Esophagus mucosa (tissue), 1 donor: ENCODE measurements at regions not wholly inside any gene's neighbourhood (a gene's known extent, or its start where the extent isn't known, plus 50 kb on each side); places are given as distances from the start of the nearest gene placed in this dataset.
A peak's percentile ranks its signal among the peaks of the same experiment; 100 is the strongest.
"Not testable (repeated sequence)": the region's sequence is repeated elsewhere in the genome, so short reads cannot be mapped to it uniquely, and the experiment has no call there.

Experiments
- ATAC-seq: fragments of 200-7000 bp; cut with Tn5 transposase; one replicate; pipeline ENCODE4 v1.9.1; 2020
- donor health status: DM: yes; HTN: yes; CAD: no.

- no peak for ATAC-seq
These were observed 133.1 kb upstream of the TBCA start for GRCh38 chr5:77909237-77909636.

- no peak for ATAC-seq
These were observed 132.6 kb upstream of the TBCA start for GRCh38 chr5:77908787-77909186.

- ATAC-seq = no peak
These were observed 131.6 kb upstream of the TBCA start for GRCh38 chr5:77907786-77908185.

GRCh38 chr5:77906806-77907205 lies 130.7 kb upstream of the TBCA start:
- no peak for ATAC-seq

GRCh38 chr5:77904362-77904761 lies 128.2 kb upstream of the TBCA start:
- ATAC-seq = no peak

- ATAC-seq = no peak
These were observed 124.6 kb upstream of the TBCA start for GRCh38 chr5:77900691-77901090.

- no peak for ATAC-seq
These were observed 122.2 kb upstream of the TBCA start for GRCh38 chr5:77898385-77898784.

GRCh38 chr5:77896338-77896737 lies 120.2 kb upstream of the TBCA start:
- no peak for ATAC-seq

- not testable (repeated sequence) for ATAC-seq
These were observed 118.0 kb upstream of the TBCA start for GRCh38 chr5:77894103-77894502.

GRCh38 chr5:77893225-77893860 lies 117.2 kb upstream of the TBCA start:
- ATAC-seq = peak; percentile 81

GRCh38 chr5:77892061-77893010 lies 116.2 kb upstream of the TBCA start:
- ATAC-seq = no peak

- ATAC-seq = no peak
These were observed 109.4 kb upstream of the TBCA start for GRCh38 chr5:77885519-77885918.

GRCh38 chr5:77882670-77883257 lies 106.6 kb upstream of the TBCA start:
- peak; percentile 34 for ATAC-seq

- ATAC-seq = no peak
These were observed 105.4 kb upstream of the TBCA start for GRCh38 chr5:77881528-77881927.

- no peak for ATAC-seq
These were observed 101.6 kb upstream of the TBCA start for GRCh38 chr5:77877516-77878355.

GRCh38 chr5:77876862-77877502 lies 100.8 kb upstream of the TBCA start:
- no peak for ATAC-seq

GRCh38 chr5:77876316-77876715 lies 100.2 kb upstream of the TBCA start:
- ATAC-seq = no peak

GRCh38 chr5:77874691-77875090 lies 98.6 kb upstream of the TBCA start:
- ATAC-seq = no peak

GRCh38 chr5:77873239-77873638 lies 97.1 kb upstream of the TBCA start:
- ATAC-seq = no peak

- no peak for ATAC-seq
These were observed 95.8 kb upstream of the TBCA start for GRCh38 chr5:77871946-77872345.

GRCh38 chr5:77871016-77871415 lies 94.9 kb upstream of the TBCA start:
- ATAC-seq = no peak

- ATAC-seq = no peak
These were observed 93.1 kb upstream of the TBCA start for GRCh38 chr5:77869116-77869798.
